Gastrocnemius medialis (tissue), 4 donors: ENCODE measurements at regions not wholly inside any gene's neighbourhood (a gene's known extent, or its start where the extent isn't known, plus 50 kb on each side); places are given as distances from the start of the nearest gene placed in this dataset.

Experiments used
- ATAC-seq, 2 donors: fragments of 150-250 bp; one replicate each; pipeline ENCODE4 v1.9.1; 2016
- DNase-seq, 2 donors: peaks; one replicate each; pipeline ENCODE4 v3.0.0-alpha.2; 2019
- H3K27ac ChIP-seq, 4 donors: fragments of 200-600 bp; sonication (generic); 1 replicate in 1 of 4; 2 replicates in 3 of 4; pipeline ENCODE4 v1.5.1; 2016 to 2018; ENCODE audit warnings: mild to moderate bottlenecking in 2 of 4, moderate library complexity in 1 of 4
- H3K27me3 ChIP-seq, 3 donors: fragments of 200-600 bp; sonication (generic) in 2 of 3; 1 replicate in 1 of 3; 2 replicates in 2 of 3; pipeline versions ENCODE4 v1.5.1 to v1.6.0; 2016 to 2019; ENCODE audit warnings: mild to moderate bottlenecking in 1 of 3, moderate library complexity in 1 of 3
- H3K36me3 ChIP-seq, 2 donors: fragments of 200-600 bp; sonication (generic) in 1 of 2; one replicate each; pipeline ENCODE4 v1.5.1; 2017 to 2018
- H3K4me1 ChIP-seq, 2 donors: fragments of 200-600 bp; sonication (generic) in 1 of 2; one replicate each; pipeline ENCODE4 v1.5.1; 2016 to 2017; ENCODE audit warnings: mild to moderate bottlenecking in 2 of 2
- H3K4me3 ChIP-seq, 4 donors: fragments of 200-600 bp; sonication (generic) in 3 of 4; 1 replicate in 1 of 4; 2 replicates in 3 of 4; pipeline ENCODE4 v1.5.1; 2016 to 2019; ENCODE audit warnings: mild to moderate bottlenecking in 2 of 4
- H3K9me3 ChIP-seq, 3 donors: fragments of 200-600 bp; sonication (generic) in 2 of 3; 1 replicate in 1 of 3; 2 replicates in 2 of 3; pipeline ENCODE4 v1.5.1; 2016 to 2019
- POLR2A ChIP-seq, 2 donors: fragments of 450-650 bp; IDR thresholded peaks; one replicate each; pipeline ENCODE4 v1.6.1; 2017; ENCODE audit warnings: antibody characterized with exemption in 2 of 2, mild to moderate bottlenecking in 2 of 2, moderate library complexity in 2 of 2
- in situ Hi-C, 4 donors: fragments of 200-750 bp; cut with MboI; loops; one replicate each; pipeline versions ENCODE4 v1.15.0 to v1.8.0; 2017; ENCODE audit warnings: low sequenced_read_pairs in 4 of 4
- intact Hi-C: fragments of 100-400 bp; cut with DNase I; formaldehyde crosslinking; loops from one replicate; pipeline ENCODE4 v1.15.1; 2023; ENCODE audit warnings: low total_unique reads
- TF ChIP-seq, protein P1 (sequence below), 5 experiments: fragments of 450-650 bp in 3 of 5; fragments of 200-600 bp in 2 of 5; sonication (generic) in 2 of 5; IDR thresholded peaks in 4 of 5; conservative IDR thresholded peaks in 1 of 5; 1 replicate in 4 of 5; 2 replicates in 1 of 5; pipeline ENCODE4 v1.5.1; 2016 to 2019; ENCODE audit warnings: antibody characterized with exemption in 5 of 5, mild to moderate bottlenecking in 3 of 5, moderate library complexity in 3 of 5

DNA sequence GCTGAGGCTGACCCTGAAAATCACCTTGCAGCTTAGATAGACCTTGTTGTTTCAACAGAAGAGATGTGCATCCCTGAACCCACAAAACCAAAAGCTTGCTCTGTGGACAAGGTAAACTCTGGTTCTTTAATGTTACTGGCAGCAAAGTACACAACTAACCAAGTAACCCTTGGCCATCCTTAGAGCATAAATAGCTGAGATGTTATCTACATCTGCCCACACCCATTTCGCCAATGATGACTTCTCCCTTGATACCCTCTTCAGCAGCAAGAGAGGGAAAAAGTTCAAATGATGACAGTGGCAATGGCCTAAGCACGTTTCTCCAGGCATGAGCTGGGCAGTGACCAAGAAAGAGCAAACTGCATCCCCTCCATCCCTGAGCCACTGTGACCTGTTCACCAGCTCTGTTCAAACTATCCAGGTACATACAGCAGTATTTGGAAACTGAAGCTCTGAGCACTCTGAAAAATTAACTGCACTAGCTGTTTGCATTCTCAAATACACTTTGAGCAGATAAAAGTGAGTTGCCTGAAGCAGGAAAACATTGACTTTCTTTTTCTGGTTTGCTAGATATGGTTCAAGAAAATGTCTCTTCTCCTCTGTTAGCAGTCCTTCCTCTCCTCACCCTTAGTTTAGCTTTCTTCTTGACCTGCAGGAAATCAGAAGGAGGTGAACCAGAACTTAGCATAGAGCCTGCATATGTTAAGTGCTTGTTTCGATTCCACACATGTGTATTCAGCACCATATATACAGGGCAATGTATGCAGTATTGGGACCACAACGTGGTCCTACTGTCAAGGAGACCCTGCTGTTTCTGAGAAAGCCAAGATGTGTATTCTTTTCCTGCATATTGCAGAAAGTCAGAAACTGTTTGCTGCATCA lies 231.7 kb downstream of the FOXO1 start:
- DNase-seq = no peak
- intact Hi-C loops = no loop called here

DNA sequence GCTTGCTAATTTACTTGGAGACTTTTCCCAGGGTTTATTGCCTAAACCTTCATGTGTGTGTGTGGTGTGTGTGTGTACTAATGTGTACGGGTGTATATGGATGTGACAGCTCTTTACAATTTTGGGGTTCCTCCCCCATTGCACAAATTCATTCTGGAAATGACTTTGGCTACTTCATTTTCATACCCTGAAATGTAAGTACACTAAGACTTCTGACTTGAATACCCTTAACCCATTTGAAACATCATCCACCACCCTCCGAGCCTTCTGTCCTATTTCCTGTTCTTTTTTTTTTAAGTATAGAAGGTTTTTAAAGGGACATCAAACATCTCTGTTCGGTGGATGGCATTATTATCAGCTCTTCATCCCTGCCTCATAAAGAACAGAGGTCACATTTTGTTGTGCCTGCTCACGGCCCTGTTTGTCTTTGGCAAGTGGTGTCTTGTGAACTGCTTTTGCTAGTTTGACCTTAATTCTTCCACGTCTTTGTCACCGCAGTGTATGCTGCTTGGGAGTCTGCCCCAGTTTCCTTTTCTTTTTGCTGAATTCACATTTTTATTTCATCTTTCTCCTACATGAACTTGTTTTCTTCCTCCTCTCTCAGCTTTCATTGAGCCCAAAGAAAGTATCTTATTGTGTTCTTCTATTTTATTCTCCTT lies 228.3 kb downstream of the FOXO1 start:
- Histone ChIP-seq H3K27ac (peak overlapping the region; percentile 72 to 79 (median 76)), H3K4me3 (no peak overlapping the region), H3K36me3 (no peaks in the 10 kb centered on the region), H3K9me3 (no peaks in the 10 kb centered on the region), H3K27me3 (no peaks in the 10 kb centered on the region), H3K4me1 (peaks cover 48 to 54% of the 10 kb centered on the region in 2 donors)
- DNase-seq (no peak), ATAC-seq (no peak)
- in situ Hi-C loops = no loop called here
- intact Hi-C loops = loop anchor here (2.0 kb wide), 1 partner anchor 27 kb away; no protein-coding TSS in a partner anchor
- TF ChIP-seq, protein P1, sequence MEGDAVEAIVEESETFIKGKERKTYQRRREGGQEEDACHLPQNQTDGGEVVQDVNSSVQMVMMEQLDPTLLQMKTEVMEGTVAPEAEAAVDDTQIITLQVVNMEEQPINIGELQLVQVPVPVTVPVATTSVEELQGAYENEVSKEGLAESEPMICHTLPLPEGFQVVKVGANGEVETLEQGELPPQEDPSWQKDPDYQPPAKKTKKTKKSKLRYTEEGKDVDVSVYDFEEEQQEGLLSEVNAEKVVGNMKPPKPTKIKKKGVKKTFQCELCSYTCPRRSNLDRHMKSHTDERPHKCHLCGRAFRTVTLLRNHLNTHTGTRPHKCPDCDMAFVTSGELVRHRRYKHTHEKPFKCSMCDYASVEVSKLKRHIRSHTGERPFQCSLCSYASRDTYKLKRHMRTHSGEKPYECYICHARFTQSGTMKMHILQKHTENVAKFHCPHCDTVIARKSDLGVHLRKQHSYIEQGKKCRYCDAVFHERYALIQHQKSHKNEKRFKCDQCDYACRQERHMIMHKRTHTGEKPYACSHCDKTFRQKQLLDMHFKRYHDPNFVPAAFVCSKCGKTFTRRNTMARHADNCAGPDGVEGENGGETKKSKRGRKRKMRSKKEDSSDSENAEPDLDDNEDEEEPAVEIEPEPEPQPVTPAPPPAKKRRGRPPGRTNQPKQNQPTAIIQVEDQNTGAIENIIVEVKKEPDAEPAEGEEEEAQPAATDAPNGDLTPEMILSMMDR (IDR thresholded peaks at IDR 0.05 in 4 of 5, conservative IDR thresholded peaks at IDR 0.05 in 1 of 5) = no peak
- no peak for TF ChIP-seq POLR2A (IDR thresholded peaks at IDR 0.05)

More for the DNA sequence above, 231.7 kb downstream of the FOXO1 start:
- in situ Hi-C loops = no loop called here
- H3K4me3 ChIP-seq = no peak overlapping the region
- TF ChIP-seq POLR2A (IDR thresholded peaks at IDR 0.05) = no peak
- TF ChIP-seq, protein P1 (IDR thresholded peaks at IDR 0.05 in 4 of 5, conservative IDR thresholded peaks at IDR 0.05 in 1 of 5) = no peak
- H3K27ac ChIP-seq = no peak overlapping the region
- no peaks in the 10 kb centered on the region for H3K36me3 ChIP-seq
- no peaks in the 10 kb centered on the region for H3K9me3 ChIP-seq
- no peaks in the 10 kb centered on the region for H3K27me3 ChIP-seq
- no peak for ATAC-seq
- H3K4me1 ChIP-seq = peaks cover 22 to 33% of the 10 kb centered on the region in 2 donors

DNA sequence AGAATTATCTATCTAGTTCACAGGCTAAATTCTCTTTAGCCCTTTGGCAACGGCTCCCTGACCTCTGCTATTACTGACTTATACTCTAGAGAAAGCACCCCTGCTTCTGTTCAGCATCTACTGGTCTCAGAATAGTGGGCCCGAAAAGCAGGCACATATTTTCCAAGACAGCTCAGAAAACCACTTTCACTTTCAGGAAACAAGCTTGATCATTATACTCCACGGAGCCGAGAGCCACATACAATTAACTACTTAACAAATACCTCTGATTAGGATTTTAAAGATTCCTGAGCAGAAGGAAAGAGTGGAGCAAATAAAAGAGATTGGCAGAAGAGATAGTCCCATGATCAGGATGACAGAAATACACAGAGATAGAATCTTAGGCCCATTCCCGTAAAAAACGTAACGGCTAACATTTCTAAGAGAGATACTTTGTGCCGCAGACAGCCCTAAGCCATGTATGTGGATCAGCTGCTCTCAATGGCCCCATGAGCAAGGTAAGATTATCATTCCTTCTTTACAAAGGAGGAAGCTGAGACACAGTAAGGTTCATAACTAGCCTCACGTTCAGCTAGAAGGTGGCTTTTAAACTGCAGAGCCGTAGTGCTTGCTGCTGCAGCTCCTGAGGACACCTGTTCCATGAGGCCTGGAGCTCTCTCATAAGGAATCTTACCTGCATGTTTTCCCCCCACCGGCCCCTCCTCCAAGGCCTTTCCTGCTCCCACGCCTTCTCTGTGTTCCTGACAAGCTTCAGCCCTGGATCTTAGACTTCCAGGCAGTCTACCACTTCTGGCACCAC lies 227.2 kb downstream of the FOXO1 start:
- Histone ChIP-seq H3K36me3 (no peaks in the 10 kb centered on the region), H3K4me1 (peaks cover 48 to 54% of the 10 kb centered on the region in 2 donors), H3K4me3 (peak overlapping the region; percentile 24 to 35 (median 32)), H3K9me3 (no peaks in the 10 kb centered on the region), H3K27ac (peak overlapping the region; percentile 72 to 79 (median 76)), H3K27me3 (no peaks in the 10 kb centered on the region)
- DNase-seq = no peak
- in situ Hi-C loops = no loop called here
- peak; percentile 10 to 16 for ATAC-seq
- intact Hi-C loops = loop anchor here (1.0 to 2.0 kb wide), 2 partner anchors 28 to 87 kb away; no protein-coding TSS in a partner anchor
- TF ChIP-seq, protein P1 (IDR thresholded peaks at IDR 0.05 in 4 of 5, conservative IDR thresholded peaks at IDR 0.05 in 1 of 5) = no peak
- no peak for TF ChIP-seq POLR2A (IDR thresholded peaks at IDR 0.05)

- Histone ChIP-seq H3K36me3 (no peaks in the 10 kb centered on the region), H3K4me3 (peak overlapping the region in 2 of 4 donors; percentile 31 to 35), H3K9me3 (no peaks in the 10 kb centered on the region), H3K27me3 (no peaks in the 10 kb centered on the region), H3K4me1 (peaks cover 48 to 57% of the 10 kb centered on the region in 2 donors), H3K27ac (peak overlapping the region; percentile 72 to 79 (median 76))
- in situ Hi-C loops = loop anchor here in 2 of 4 donors (10.0 kb wide), 2 partner anchors 205 to 225 kb away; partner anchors contain the start of gene FOXO1 (in 1 of the 2)
- ATAC-seq (peak in 1 of 2 donors; percentile 13), DNase-seq (peak in 1 of 2 donors; percentile 59)
- TF ChIP-seq, protein P1 (IDR thresholded peaks at IDR 0.05 in 4 of 5, conservative IDR thresholded peaks at IDR 0.05 in 1 of 5) = no peak
- no peak for TF ChIP-seq POLR2A (IDR thresholded peaks at IDR 0.05)
- intact Hi-C loops = loop anchor here (1.0 to 2.0 kb wide), 2 partner anchors 29 to 88 kb away; no protein-coding TSS in a partner anchor
Measured at GRCh38 chr13:40439928-40440327, 226.5 kb downstream of the FOXO1 start.
